ENCODE measurements at regions not wholly inside any gene's neighbourhood (a gene's known extent, or its start where the extent isn't known, plus 50 kb on each side); places are given as distances from the start of the nearest gene placed in this dataset.

- no peak for DNase-seq (ENCODE audit: low read depth in 2 of 2)
- no peak overlapping the region for H3K4me3 ChIP-seq (replicated peaks in 1 of 4; ENCODE audit: control extremely low read depth in 1 of 4, insufficient read depth in 1 of 4, low read depth in 3 of 4, low read length in 4 of 4)
- no peaks in the 10 kb centered on the region for H3K79me2 ChIP-seq (ENCODE audit: control insufficient read depth, insufficient read depth, low read length)
- no peak for TF ChIP-seq CTCF (conservative IDR thresholded peaks at IDR 0.05 in 1 of 2, IDR thresholded peaks at IDR 0.05 in 1 of 2; ENCODE audit: low read depth in 1 of 2, low read length in 2 of 2)
- no peak for TF ChIP-seq EZH2 (IDR thresholded peaks at IDR 0.05; ENCODE audit: low read length, missing control alignments)
- H3K27ac ChIP-seq (ENCODE audit: insufficient read depth, low read length): no peak overlapping the region
- H2AFZ ChIP-seq (ENCODE audit: low read length): no peak overlapping the region
- no peaks in the 10 kb centered on the region for H3K4me1 ChIP-seq (ENCODE audit: control insufficient read depth, extremely low read depth, insufficient read depth, low read length)
- no peaks in the 10 kb centered on the region for H3K9me3 ChIP-seq (ENCODE audit: control insufficient read depth, insufficient read depth, low read depth, low read length)
- peaks cover 4% of the 10 kb centered on the region for H3K27me3 ChIP-seq (ENCODE audit: control insufficient read depth, insufficient read depth, low read length)
- H3K36me3 ChIP-seq (ENCODE audit: control insufficient read depth, insufficient read depth, low read length): no peaks in the 10 kb centered on the region
- no peak overlapping the region for H3K9ac ChIP-seq (ENCODE audit: insufficient read depth, low read length)
- H3K4me2 ChIP-seq (ENCODE audit: extremely low read depth, insufficient read depth, low read length): no peak overlapping the region
- no peaks in the 10 kb centered on the region for H4K20me1 ChIP-seq (ENCODE audit: control insufficient read depth, extremely low read depth, insufficient read depth, low read length)
Observed at GRCh38 chrX:69089203-69089602, 76.0 kb downstream of the PJA1 start.

DNA sequence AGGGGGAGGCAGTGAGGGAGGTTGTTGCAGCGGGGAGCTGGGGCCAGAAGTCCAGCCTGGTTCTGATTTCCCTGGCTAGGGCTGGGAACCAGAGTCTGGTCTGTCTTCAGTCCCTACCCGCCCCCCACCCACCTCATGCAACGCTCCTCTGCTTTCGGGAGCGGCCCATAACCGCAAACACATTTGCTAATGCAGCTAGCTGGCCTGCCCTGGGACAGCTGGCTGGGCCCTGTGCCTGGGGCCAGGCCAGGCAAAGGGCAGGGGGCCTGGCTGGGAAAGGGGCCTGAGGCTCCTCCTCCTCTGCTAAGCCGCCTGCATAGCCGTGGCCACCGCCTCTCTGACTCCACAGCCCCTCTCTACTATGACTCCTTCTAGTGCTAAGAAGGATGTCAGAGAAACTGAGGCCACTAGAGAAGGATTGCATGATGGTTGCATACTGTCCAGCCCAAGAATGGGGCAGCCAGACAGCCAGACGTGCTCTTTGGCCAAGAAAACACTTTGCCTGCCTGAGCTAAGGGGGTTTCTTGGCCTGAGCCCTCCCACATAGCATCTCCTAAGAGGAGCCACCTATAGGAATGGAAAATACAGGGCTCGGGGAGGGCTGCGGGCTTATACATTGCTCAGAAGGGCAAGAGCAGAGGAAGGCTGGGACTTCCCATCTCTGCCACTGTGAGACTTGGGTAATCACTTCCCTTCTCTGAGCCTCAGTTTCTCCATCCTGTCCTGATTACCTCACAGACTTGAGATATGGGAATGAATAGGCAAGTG lies 76.9 kb downstream of the PJA1 start:
- no peaks in the 10 kb centered on the region for H3K79me2 ChIP-seq (ENCODE audit: control insufficient read depth, insufficient read depth, low read length)
- no peaks in the 10 kb centered on the region for H3K4me1 ChIP-seq (ENCODE audit: control insufficient read depth, extremely low read depth, insufficient read depth, low read length)
- no peaks in the 10 kb centered on the region for H3K9me3 ChIP-seq (ENCODE audit: control insufficient read depth, insufficient read depth, low read depth, low read length)
- peak; percentile 17 to 80 for DNase-seq (ENCODE audit: low read depth in 2 of 2)
- H3K9ac ChIP-seq (ENCODE audit: insufficient read depth, low read length): no peak overlapping the region
- H3K4me2 ChIP-seq (ENCODE audit: extremely low read depth, insufficient read depth, low read length): no peak overlapping the region
- H2AFZ ChIP-seq (ENCODE audit: low read length): no peak overlapping the region
- no peaks in the 10 kb centered on the region for H3K36me3 ChIP-seq (ENCODE audit: control insufficient read depth, insufficient read depth, low read length)
- TF ChIP-seq CTCF (conservative IDR thresholded peaks at IDR 0.05 in 1 of 2, IDR thresholded peaks at IDR 0.05 in 1 of 2; ENCODE audit: low read depth in 1 of 2, low read length in 2 of 2) (no peak), EZH2 (IDR thresholded peaks at IDR 0.05; ENCODE audit: low read length, missing control alignments) (no peak)
- H3K27ac ChIP-seq (ENCODE audit: insufficient read depth, low read length): no peak overlapping the region
- H4K20me1 ChIP-seq (ENCODE audit: control insufficient read depth, extremely low read depth, insufficient read depth, low read length): no peaks in the 10 kb centered on the region
- no peak overlapping the region for H3K4me3 ChIP-seq (replicated peaks in 1 of 4; ENCODE audit: control extremely low read depth in 1 of 4, insufficient read depth in 1 of 4, low read depth in 3 of 4, low read length in 4 of 4)
- H3K27me3 ChIP-seq (ENCODE audit: control insufficient read depth, insufficient read depth, low read length): peaks cover 4% of the 10 kb centered on the region

GRCh38 chrX:69085826-69086225 lies 79.4 kb downstream of the PJA1 start:
- Histone ChIP-seq H3K4me3 (replicated peaks in 1 of 4; ENCODE audit: control extremely low read depth in 1 of 4, insufficient read depth in 1 of 4, low read depth in 3 of 4, low read length in 4 of 4) (no peak overlapping the region), H3K79me2 (ENCODE audit: control insufficient read depth, insufficient read depth, low read length) (no peaks in the 10 kb centered on the region)

More at GRCh38 chrX:69085826-69086225, 79.4 kb downstream of the PJA1 start:
- TF ChIP-seq CTCF (conservative IDR thresholded peaks at IDR 0.05 in 1 of 2, IDR thresholded peaks at IDR 0.05 in 1 of 2; ENCODE audit: low read depth in 1 of 2, low read length in 2 of 2): no peak
- TF ChIP-seq EZH2 (IDR thresholded peaks at IDR 0.05; ENCODE audit: low read length, missing control alignments): no peak
- H3K27me3 ChIP-seq (ENCODE audit: control insufficient read depth, insufficient read depth, low read length): peaks cover 2% of the 10 kb centered on the region
- H3K4me2 ChIP-seq (ENCODE audit: extremely low read depth, insufficient read depth, low read length): no peak overlapping the region
- DNase-seq (ENCODE audit: low read depth in 2 of 2): no peak
- H3K27ac ChIP-seq (ENCODE audit: insufficient read depth, low read length): no peak overlapping the region
- no peaks in the 10 kb centered on the region for H3K9me3 ChIP-seq (ENCODE audit: control insufficient read depth, insufficient read depth, low read depth, low read length)
- H2AFZ ChIP-seq (ENCODE audit: low read length): no peak overlapping the region
- no peaks in the 10 kb centered on the region for H4K20me1 ChIP-seq (ENCODE audit: control insufficient read depth, extremely low read depth, insufficient read depth, low read length)
- H3K36me3 ChIP-seq (ENCODE audit: control insufficient read depth, insufficient read depth, low read length): no peaks in the 10 kb centered on the region
- H3K9ac ChIP-seq (ENCODE audit: insufficient read depth, low read length): no peak overlapping the region
- no peaks in the 10 kb centered on the region for H3K4me1 ChIP-seq (ENCODE audit: control insufficient read depth, extremely low read depth, insufficient read depth, low read length)
